Duodenal mucosa (tissue), 2 donors: ENCODE measurements at regions not wholly inside any gene's neighbourhood (a gene's known extent, or its start where the extent isn't known, plus 50 kb on each side); places are given as distances from the start of the nearest gene placed in this dataset.
"Not testable (repeated sequence)": the region's sequence is repeated elsewhere in the genome, so short reads cannot be mapped to it uniquely, and the experiment has no call there.

Experiments
- H3K27ac ChIP-seq: one replicate; pipeline ENCODE4 v1.7.0; 2013; ENCODE audit warnings: low read depth, low read length
- H3K27me3 ChIP-seq, 2 donors: one replicate each; pipeline ENCODE4 v1.7.0; 2013; ENCODE audit warnings: low read length in 2 of 2, control low read depth in 1 of 2; ENCODE audit not compliant: insufficient read depth in 2 of 2, control insufficient read depth in 1 of 2
- H3K36me3 ChIP-seq, 2 donors: one replicate each; pipeline ENCODE4 v1.7.0; 2013; ENCODE audit warnings: low read length in 2 of 2, control low read depth in 1 of 2; ENCODE audit not compliant: insufficient read depth in 2 of 2, control insufficient read depth in 1 of 2
- H3K4me1 ChIP-seq, 2 donors: one replicate each; pipeline ENCODE4 v1.7.0; 2013; ENCODE audit warnings: low read length in 2 of 2, control low read depth in 1 of 2; ENCODE audit not compliant: insufficient read depth in 2 of 2, control insufficient read depth in 1 of 2
- H3K4me3 ChIP-seq, 2 donors: one replicate each; pipeline ENCODE4 v1.7.0; 2013; ENCODE audit warnings: low read length in 2 of 2, low read depth in 1 of 2
- H3K9ac ChIP-seq, 2 donors: one replicate each; pipeline ENCODE4 v1.7.0; 2013; ENCODE audit warnings: low read length in 2 of 2, low read depth in 1 of 2
- H3K9me3 ChIP-seq, 2 donors: one replicate each; pipeline ENCODE4 v1.7.0; 2013; ENCODE audit warnings: low read length in 2 of 2, control low read depth in 1 of 2; ENCODE audit not compliant: control insufficient read depth in 1 of 2

DNA sequence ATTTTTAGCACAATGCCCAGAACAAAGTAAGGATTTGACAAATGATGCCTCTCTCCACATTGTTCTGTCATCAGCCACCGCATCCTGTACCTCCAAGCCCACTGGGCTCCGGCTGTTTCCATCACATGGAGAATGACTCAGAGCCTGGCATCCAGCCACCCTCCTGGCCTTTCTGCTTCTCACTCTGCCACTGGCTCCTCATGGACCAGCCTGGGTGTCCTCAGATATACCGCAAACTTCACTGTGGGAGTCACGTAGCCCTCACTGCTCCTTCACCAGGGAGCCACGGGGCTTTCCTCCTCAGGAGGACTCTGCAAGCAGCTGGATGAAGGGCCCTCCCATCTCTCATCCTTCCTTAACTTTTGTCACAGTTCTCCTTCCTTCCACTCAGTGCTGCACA lies 943.0 kb downstream of the TUBA3C start:
- not testable (repeated sequence) for H3K27me3 ChIP-seq, H3K9ac ChIP-seq, H3K4me3 ChIP-seq, H3K4me1 ChIP-seq, H3K27ac ChIP-seq, H3K36me3 ChIP-seq
- peaks cover 13 to 34% of the 10 kb centered on the region in 2 donors for H3K9me3 ChIP-seq

- peaks cover 23 to 50% of the 10 kb centered on the region in 2 donors for H3K9me3 ChIP-seq
- H3K27ac ChIP-seq: no peak overlapping the region
- H3K4me3 ChIP-seq: no peak overlapping the region
- H3K36me3 ChIP-seq: no peaks in the 10 kb centered on the region
- no peaks in the 10 kb centered on the region for H3K4me1 ChIP-seq
- no peak overlapping the region for H3K9ac ChIP-seq
- no peaks in the 10 kb centered on the region for H3K27me3 ChIP-seq
These were observed 945.2 kb downstream of the TUBA3C start for GRCh38 chr13:18236528-18236815.

- H3K27me3 ChIP-seq: no peaks in the 10 kb centered on the region
- H3K36me3 ChIP-seq: no peaks in the 10 kb centered on the region
- peak overlapping the region in 1 of 2 donors; percentile 10 for H3K4me3 ChIP-seq
- no peak overlapping the region for H3K9ac ChIP-seq
- no peaks in the 10 kb centered on the region for H3K4me1 ChIP-seq
- H3K27ac ChIP-seq: no peak overlapping the region
- peaks cover 23 to 50% of the 10 kb centered on the region in 2 donors for H3K9me3 ChIP-seq
These were observed 945.7 kb downstream of the TUBA3C start for GRCh38 chr13:18235756-18236527.

DNA sequence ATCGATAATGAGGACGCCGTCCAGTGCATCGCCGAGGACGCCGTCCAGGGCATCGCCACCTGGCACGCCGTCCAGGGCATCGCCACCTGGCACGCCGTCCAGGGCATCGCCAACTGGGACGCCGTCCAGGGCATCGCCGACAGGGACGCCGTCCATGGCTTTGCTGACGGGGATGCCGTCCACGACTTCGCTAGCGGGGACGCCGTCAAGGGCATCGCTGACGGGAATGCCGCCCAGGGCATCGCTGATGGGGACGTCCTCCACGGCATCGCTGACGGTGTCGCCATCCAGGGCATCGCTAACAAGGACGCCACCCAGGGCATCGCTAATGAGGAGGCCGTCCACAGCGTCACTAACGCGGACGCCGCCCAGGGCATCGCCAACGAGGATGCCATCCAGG lies 946.5 kb downstream of the TUBA3C start:
- Histone ChIP-seq H3K4me1 (no peaks in the 10 kb centered on the region), H3K4me3 (peak overlapping the region in 1 of 2 donors; percentile 10), H3K9ac (no peak overlapping the region), H3K27me3 (no peaks in the 10 kb centered on the region), H3K36me3 (no peaks in the 10 kb centered on the region), H3K9me3 (peaks cover 29 to 50% of the 10 kb centered on the region in 2 donors), H3K27ac (no peak overlapping the region)

DNA sequence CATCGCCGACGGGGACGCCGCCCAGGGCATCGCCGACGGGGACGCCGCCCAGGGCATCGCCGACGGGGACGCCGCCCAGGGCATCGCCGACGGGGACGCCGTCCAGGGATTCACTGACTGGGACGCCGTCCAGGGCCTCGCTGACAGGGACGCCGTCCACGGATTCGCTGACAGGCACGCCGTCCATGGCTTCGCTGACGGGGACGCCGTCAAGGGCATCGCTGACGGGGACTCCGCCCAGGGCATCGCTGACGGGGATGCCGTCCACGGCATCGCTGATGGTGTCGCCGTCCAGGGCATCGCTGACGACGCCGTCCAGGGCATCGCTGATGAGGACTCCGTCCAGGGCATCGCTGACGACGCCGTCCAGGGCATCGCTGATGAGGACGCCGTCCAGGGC lies 947.2 kb downstream of the TUBA3C start:
- H3K9me3 ChIP-seq: peaks cover 29 to 50% of the 10 kb centered on the region in 2 donors
- not testable (repeated sequence) for H3K4me1 ChIP-seq, H3K36me3 ChIP-seq, H3K27me3 ChIP-seq, H3K4me3 ChIP-seq, H3K9ac ChIP-seq, H3K27ac ChIP-seq

DNA sequence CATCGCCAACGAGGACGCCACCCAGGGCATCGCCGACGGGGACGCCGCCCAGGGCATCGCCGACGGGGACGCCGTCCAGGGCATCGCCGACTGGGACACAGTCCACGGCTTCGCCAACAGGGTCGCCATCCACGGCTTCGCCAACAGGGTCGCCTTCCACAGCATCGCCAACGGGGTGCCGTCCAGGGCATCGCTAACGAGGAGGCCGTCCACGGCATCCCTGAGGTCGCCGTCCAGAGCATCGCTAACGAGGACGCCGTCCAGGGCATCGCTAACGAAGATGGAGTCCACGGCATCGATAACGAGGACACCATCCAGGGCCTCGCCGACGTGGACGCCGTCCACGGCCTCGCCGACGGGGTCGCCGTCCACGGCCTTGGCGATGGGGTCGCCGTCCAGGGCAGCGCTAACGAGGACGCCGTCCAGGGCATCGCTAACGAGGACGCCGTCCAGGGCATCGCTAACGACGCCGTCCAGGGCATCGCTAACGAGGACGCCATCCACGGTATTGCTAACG lies 947.8 kb downstream of the TUBA3C start:
- peaks cover 29 to 50% of the 10 kb centered on the region in 2 donors for H3K9me3 ChIP-seq
- no peaks in the 10 kb centered on the region for H3K36me3 ChIP-seq
- no peak overlapping the region for H3K9ac ChIP-seq
- no peaks in the 10 kb centered on the region for H3K4me1 ChIP-seq
- H3K27me3 ChIP-seq: no peaks in the 10 kb centered on the region
- no peak overlapping the region for H3K4me3 ChIP-seq
- H3K27ac ChIP-seq: no peak overlapping the region

DNA sequence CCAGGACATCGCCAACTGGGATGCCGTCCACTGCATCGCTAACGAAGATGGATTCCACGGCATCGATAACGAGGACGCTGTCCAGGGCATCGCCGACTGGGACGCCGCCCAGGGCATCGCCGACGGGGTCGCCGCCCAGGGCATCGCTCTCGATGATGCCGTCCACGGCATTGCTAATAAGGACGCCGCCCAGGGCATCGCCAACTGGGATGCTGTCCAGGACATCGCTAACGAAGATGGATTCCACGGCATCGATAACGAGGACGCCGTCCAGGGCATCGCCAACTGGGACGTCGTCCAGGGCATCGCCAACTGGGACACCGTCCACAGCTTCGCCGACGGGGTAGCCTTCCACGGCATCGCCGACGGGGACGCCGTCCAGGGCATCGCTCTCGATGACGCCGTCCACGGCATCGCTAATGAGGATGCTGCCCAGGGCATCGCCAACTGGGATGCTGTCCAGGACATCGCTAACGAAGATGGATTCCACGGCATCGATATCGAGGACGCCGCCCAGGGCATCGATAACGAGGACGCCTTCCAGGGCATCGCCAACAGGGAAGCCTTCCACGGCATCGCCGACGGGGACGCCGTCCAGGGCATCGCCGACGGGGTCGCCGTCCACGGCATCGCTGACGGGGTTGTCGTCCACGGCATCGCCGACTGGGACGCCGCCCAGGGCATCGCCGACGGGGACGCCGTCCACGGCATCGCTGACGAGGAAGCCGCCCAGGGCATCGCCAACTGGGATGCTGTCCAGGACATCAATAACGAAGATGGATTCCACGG lies 948.4 kb downstream of the TUBA3C start:
- Histone ChIP-seq H3K9ac (no peak overlapping the region), H3K4me3 (no peak overlapping the region), H3K27ac (no peak overlapping the region), H3K36me3 (no peaks in the 10 kb centered on the region), H3K27me3 (no peaks in the 10 kb centered on the region), H3K4me1 (no peaks in the 10 kb centered on the region), H3K9me3 (peaks cover 29 to 50% of the 10 kb centered on the region in 2 donors)

DNA sequence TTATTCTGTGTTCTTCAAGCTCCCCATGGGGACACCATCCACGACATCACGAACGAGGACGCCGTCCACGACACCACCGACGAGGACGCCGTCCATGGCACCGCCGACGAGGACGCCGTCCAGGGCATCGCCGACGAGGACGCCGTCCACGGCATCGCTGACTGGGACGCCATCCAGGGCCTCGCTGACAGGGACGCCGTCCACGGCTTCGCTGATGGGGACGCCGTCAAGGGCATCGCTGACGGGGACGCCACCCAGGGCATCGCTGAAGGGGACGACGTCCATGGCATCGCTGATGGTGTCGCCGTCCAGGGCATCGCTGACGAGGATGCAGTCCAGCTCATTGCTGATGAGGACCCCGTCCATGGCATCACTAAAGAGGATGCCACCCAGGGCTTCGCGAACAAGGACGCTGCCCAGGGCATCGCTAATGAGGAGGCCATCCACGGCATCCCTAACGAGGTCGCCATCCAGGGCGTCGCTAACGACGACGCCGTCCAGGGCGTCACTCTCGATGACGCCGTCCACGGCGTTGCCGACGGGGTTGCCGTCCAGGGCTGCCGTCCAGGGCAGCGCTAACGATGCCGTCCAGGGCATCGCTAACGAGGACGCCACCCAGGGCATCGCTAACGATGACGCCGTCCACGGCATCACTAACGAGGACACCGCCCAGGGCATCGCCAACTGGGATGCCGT lies 949.2 kb downstream of the TUBA3C start:
- H3K36me3 ChIP-seq: no peaks in the 10 kb centered on the region
- no peak overlapping the region for H3K27ac ChIP-seq
- no peaks in the 10 kb centered on the region for H3K27me3 ChIP-seq
- no peak overlapping the region for H3K9ac ChIP-seq
- no peaks in the 10 kb centered on the region for H3K4me1 ChIP-seq
- H3K9me3 ChIP-seq: peaks cover 29 to 49% of the 10 kb centered on the region in 2 donors
- H3K4me3 ChIP-seq: no peak overlapping the region

- H3K9me3 ChIP-seq, H3K4me3 ChIP-seq, H3K4me1 ChIP-seq: not testable (repeated sequence)
These were observed 957.2 kb downstream of the TUBA3C start for GRCh38 chr13:18224411-18224810.

GRCh38 chr13:18214689-18215088 lies 966.9 kb downstream of the TUBA3C start:
- H3K9me3 ChIP-seq: peaks cover 9 to 12% of the 10 kb centered on the region in 2 donors
- H3K4me1 ChIP-seq, H3K4me3 ChIP-seq, H3K9ac ChIP-seq, H3K36me3 ChIP-seq, H3K27ac ChIP-seq, H3K27me3 ChIP-seq: not testable (repeated sequence)

More at GRCh38 chr13:18224411-18224810, 957.2 kb downstream of the TUBA3C start:
- H3K36me3 ChIP-seq, H3K9ac ChIP-seq, H3K27ac ChIP-seq, H3K27me3 ChIP-seq: not testable (repeated sequence)
